SKM-1 (cell line): ENCODE measurements at regions not wholly inside any gene's neighbourhood (a gene's known extent, or its start where the extent isn't known, plus 50 kb on each side); places are given as distances from the start of the nearest gene placed in this dataset.
"Not testable (repeated sequence)": the region's sequence is repeated elsewhere in the genome, so short reads cannot be mapped to it uniquely, and the experiment has no call there.

Source experiments
- DNase-seq: peaks from one replicate; lab custom pipeline; 2025; ENCODE audit not compliant: unreplicated experiment; lab: John Stamatoyannopoulos, UW

DNA sequence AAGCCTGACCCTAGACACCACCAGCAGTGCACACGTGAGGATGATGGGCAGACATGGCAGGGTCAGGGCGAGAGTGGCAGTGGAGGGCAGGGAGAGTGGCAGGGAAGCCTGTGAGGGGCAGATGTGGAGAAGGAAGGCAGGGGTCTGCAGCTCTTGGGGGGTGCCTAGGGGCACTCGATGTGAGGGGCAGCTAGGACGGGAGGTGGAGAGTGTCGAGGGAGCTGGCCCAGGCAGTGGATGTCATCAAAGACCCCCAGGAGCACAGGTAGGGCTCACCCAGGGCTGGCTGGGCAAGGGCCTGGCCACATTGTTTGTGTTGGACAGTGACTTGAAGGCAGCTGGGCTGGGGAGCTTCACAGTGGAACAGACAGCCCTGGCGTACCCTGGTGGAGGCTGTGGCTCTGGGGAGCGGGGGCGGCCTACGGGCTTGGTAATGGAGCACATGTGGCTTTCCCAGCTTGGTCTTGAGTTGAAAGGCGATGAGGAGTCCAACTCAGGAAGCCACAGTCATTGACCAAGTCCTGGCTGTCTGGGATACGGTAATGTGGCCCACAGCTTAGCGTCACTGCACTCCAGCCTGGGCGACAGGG is 87.1 kb downstream of the RTP5 start:
- DNase-seq = no peak

DNA sequence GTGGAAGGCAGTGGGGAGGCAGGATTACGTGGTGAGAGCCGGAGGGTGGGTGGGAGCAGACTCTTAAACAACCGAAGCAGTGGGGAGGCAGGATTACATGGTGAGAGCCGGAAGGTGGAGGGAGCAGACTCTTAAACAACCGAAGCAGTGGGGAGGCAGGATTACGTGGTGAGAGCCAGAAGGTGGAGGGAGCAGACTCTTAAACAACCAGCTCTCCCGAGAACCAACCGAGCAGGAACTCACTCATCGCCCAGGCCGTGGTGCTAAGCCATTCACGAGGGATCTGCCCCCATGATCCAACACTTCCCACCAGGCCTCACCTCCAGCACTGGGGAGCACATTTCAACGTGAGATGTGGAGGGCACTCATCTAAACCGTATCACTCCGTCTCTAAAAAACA is 87.7 kb downstream of the RTP5 start:
- no peak for DNase-seq

DNA sequence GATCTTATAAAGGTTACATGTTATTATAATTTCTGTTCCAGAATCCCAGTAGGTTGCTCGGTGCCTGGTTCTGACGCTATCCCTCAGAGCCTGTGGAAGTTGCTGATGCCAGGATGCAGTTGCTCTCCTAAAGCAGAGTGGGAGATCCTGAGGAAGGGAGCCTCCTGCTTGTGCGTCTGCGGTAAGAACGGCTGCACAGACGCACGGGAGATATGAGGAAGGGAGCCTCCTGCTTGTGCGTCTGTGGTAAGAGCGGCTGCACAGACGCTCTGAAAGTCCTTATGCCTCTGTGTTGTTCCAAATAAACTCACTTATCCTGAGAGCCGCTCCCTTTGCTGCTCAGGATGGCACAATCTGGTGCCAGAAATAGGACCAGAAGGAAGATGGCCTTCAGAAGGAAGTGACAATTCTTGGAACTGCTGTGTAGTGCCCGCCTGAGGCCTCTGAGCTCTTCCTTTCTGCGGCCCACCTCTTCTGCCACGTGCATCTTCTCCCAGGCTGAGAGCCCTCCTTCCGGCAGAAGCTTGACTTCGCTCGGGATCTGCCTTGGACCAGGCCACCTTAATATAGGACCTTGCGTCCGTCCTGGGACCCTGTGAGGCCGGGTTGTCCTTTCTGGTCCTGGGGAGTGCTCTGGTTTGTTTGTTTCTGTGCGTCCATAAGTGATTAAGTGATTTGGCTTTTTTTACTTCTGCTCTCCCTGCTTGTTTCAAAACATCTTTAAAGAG is 89.5 kb downstream of the RTP5 start:
- DNase-seq = no peak

- DNase-seq = no peak
Observed at GRCh38 chr2:241959751-241960269, 90.3 kb downstream of the RTP5 start.

- no peak for DNase-seq
Observed at GRCh38 chr2:241961454-241961853, 91.9 kb downstream of the RTP5 start.

- DNase-seq = no peak
Observed at GRCh38 chr2:241964133-241964532, 94.6 kb downstream of the RTP5 start.

- peak; percentile 82 for DNase-seq
Observed at GRCh38 chr2:241965931-241966412, 96.4 kb downstream of the RTP5 start.

DNA sequence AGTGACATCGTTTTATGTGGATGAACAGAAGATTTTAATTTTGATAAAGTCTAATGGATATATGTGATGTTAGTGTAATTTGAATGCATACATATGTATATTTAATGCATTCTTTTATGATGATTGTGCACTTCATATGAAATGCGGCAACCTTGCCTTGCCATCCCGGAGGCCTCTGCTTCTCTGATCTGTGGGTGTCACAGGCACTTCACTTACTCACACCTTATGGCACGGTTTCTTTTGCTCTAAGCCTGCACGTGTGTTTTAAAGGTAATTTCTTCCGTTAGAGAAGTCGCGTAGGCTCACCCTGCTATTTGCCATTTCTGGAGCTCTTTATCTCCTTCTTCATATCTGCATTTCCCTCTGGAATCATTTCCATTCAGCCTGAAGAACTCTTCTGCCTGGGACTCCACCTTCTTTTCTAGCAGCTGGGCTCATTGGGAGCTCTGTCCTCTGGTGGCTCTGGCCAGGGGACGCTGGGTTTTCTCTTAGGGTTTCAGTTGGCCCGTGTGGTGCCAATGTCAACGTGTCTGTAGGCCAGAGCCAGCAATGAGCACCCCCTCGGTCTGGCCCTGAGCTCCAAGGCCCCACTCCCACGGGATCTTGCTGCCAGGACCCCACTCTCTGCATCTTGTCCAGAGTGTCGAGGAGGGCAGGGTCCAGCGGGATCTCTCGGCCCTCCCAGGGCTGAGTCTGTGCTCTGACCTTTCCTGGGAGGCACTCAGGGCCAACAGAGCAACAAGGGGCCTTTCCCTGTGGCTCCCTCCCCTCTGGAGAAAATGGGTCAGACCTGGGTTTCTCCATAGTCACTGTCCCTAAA is 97.3 kb downstream of the RTP5 start:
- no peak for DNase-seq

- DNase-seq = no peak
Observed at GRCh38 chr2:241967467-241968144, 98.1 kb downstream of the RTP5 start.

GRCh38 chr2:241968417-241968816 is 98.9 kb downstream of the RTP5 start:
- no peak for DNase-seq

- DNase-seq = not testable (repeated sequence)
Observed at GRCh38 chr2:241969182-241969581, 99.7 kb downstream of the RTP5 start.

GRCh38 chr2:241970716-241971115 is 101.2 kb downstream of the RTP5 start:
- no peak for DNase-seq

DNA sequence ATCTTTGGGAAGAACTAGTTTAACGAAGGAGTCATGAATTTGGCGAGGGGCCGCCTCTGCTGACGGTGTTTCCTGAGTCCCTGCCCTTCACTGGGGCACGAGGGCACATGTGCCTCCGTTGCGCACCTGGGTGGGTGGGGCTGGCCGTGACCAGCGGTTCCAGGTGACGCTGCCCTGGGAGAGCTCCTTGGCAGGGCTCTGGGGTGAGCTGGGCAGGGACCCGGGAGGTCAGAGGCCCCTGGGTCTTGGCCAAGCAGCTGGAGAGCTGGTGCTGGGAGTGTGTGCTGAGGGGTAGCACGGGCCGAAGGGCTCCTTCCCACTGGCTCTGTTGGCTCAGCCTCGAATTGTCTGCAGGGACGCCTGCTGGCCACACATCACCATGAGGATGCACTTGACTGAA is 104.6 kb downstream of the RTP5 start:
- no peak for DNase-seq

DNA sequence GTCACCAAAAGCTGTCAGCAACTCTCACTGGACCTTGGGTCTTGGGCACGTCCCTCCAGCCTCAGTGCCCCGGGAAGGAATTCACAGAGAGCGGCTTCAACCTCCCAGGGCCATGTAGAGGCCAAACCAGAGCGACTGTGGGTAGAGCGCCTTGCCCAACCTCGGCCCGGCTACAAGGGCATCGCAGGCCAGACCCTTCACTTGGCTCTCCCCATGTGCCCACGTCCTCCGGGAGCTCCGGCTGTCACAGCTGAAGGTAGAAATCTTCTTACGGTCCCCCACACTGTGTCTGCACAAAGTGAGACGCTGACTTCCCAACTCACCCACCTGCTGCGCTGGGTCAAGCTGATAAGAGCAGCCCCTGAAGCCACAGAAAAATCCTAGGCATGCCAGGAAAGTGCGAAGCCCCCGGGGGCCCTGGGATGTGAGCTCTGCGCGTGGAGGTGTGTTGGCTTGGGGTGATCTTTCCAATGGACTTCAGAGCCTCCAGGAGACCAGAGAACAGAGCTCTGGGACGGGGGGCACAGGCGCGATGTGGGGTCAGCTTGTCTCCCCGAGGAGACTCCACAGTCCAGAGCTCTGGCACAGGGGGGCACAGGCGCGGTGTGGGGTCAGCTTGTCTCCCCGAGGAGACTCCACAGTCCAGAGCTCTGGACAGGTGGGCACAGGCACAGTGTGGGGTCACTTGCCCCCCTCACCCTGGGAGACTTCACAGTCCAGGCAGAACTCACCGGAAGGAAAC is 105.5 kb downstream of the RTP5 start:
- no peak for DNase-seq

DNA sequence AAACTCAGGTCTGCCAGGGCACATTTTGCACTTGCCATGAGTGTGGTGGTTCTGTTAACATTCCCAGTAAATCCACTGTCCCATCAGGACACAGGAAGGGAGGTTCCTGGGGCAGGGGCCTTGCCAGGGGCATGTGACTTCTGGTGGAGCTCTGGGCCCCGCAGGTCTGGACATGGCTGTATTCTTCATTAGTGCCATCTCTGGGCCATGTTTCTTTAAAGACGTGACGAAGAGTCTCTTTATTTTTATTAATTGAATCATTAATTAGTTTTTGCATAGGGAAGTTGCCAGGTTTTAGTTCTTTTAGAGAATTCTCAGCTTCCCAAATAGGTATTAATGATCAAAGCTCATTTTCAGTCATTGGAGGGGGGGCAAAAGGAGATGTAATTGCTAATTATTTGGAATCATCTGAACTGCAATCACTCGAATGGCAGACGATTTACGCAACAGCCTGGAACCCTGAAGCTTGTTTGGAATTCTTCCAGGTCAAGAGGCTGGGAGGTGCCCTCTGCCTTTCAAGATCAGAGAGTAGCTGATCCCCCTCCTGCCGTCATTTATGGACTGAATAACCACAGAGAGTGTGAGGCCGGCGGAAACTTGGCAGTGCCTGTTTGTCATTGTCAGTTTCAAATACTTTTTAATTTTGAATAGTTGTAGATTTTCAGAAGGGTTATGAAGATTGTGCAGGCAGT is 106.2 kb downstream of the RTP5 start:
- DNase-seq = no peak

DNA sequence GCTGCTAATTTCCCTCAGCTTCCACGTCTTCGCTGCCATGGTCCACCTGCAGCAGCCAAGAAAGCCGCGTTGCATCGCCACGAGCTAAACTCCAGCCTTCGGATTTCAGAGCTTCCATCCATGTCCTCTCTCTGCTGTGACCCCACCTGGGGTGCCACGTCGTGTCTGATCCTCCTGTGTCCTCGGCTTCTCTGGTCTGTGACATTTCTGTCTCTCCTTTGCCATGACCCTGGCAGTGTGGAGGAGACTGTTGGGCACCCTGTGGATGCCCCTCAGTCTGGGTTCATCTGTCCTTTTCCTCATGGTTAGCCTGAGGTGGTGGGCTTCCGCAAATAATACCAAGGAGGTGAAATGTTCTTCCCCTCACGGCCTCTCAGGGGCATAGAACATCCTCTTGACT is 106.8 kb downstream of the RTP5 start:
- no peak for DNase-seq

DNA sequence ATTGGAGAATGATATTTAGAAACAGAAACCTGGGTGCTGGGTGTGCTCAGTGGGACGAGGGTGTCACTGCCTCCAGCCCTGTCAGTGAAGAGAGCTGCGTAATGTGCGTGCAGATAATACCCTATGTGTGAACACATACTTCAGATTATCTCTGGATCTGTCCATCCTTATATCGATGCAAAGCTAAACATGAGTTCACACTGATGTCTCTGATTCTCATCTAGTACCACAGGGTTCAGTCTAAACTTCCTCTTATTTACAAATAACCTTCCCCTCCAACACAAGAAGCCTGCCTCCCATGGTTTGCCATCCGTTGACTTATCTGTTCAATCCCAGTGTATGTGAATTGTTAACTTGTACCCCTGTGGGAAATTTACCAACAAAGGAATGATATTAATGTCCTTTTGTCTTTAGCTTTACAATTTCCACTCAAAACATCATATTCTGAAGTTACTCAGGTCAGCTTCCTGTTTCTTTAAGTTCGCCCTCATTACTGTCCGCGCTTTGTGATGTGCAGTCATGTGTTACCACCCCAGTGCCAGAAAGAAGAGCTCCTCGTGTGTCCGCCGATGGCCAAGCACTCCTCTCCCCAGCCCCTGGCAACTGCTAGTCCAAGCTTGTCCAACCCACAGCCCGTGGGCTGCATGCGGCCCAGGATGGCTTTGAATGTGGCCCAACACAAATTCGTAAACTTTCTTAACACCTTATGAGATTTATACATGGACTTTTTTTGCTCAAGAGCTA is 108.2 kb downstream of the RTP5 start:
- no peak for DNase-seq

DNA sequence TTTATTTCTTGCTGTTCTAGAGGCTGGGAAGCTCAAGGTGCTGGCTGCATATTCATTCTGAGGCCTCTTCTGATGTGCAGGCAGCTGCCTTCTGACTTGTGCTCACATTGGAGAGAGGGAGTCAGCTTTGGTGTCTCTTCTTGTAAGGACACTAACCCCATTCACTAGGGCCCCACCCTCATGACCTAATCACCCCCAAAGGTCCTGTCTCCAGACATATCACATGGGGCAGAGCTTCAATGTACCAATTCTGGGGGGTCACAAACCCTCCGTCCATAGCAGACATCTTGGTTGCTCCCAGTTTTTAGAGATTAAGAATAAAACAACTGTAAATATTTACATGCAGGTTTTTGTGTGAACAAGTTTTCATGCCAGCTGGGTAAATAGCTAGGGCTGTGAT is 109.1 kb downstream of the RTP5 start:
- no peak for DNase-seq

DNA sequence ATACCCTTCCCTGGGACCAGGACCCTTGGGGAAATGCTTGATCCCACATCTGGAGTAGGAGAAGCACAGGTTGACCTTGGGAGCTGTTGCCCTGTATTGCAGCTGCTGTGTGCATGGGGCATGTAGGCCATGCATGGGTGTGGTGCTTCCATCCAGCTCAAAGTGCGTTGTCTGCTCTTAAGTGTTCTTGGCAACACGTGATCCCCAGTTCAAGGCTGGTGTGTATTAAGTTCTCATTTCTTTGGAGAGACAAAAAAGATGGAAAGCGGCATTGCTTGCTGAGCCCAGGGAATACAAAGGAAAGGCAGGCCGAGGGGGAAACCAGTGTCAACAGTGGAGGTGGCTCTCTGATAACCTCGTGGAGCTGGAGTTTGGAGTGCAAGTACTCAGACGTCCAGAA is 110.7 kb downstream of the RTP5 start:
- DNase-seq = no peak
